ENCODE measurements at regions not wholly inside any gene's neighbourhood (a gene's known extent, or its start where the extent isn't known, plus 50 kb on each side); places are given as distances from the start of the nearest gene placed in this dataset.

DNA sequence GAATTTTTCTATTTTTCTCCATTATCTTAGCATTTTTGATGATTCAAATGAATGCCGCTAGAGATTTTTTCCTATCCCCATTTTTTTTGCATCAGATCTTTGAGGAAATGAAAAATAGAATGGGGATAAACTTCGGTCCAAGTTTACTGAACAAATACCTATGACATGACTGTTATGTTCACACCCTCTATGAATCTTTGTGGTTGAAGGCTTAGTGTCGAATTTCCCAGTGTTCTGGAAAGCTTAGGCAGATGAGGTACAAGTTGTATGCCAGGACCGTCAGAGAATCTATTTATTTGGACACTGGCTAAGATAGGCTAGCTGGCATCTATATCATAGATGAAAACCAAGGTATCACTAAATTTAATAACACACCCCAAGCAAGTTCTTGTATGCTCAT lies 123.4 kb downstream of the SPCS3 start:
- TF ChIP-seq, protein P1, sequence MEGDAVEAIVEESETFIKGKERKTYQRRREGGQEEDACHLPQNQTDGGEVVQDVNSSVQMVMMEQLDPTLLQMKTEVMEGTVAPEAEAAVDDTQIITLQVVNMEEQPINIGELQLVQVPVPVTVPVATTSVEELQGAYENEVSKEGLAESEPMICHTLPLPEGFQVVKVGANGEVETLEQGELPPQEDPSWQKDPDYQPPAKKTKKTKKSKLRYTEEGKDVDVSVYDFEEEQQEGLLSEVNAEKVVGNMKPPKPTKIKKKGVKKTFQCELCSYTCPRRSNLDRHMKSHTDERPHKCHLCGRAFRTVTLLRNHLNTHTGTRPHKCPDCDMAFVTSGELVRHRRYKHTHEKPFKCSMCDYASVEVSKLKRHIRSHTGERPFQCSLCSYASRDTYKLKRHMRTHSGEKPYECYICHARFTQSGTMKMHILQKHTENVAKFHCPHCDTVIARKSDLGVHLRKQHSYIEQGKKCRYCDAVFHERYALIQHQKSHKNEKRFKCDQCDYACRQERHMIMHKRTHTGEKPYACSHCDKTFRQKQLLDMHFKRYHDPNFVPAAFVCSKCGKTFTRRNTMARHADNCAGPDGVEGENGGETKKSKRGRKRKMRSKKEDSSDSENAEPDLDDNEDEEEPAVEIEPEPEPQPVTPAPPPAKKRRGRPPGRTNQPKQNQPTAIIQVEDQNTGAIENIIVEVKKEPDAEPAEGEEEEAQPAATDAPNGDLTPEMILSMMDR (IDR thresholded peaks at IDR 0.05): no peak
- TF ChIP-seq EP300 (IDR thresholded peaks at IDR 0.05): no peak
